Astrocyte (in vitro differentiated cells and primary cell): ENCODE measurements at regions not wholly inside any gene's neighbourhood (a gene's known extent, or its start where the extent isn't known, plus 50 kb on each side); places are given as distances from the start of the nearest gene placed in this dataset.
A peak's percentile ranks its signal among the peaks of the same experiment; 100 is the strongest.

Experiments
- DNase-seq: peaks from one replicate; pipeline ENCODE4 v3.0.0-alpha.2; 2010; ENCODE audit warnings: low read depth
- FAIRE-seq: peaks from 2 replicates; lab custom pipeline; 2011; peaks lifted over from hg19 to GRCh38; lab: Jason Lieb, UNC
- H2AFZ ChIP-seq: 2 replicates; pipeline ENCODE4 v1.6.0; 2012; ENCODE audit warnings: low read depth, low read length, inconsistent platforms
- H3K27ac ChIP-seq: 2 replicates; pipeline ENCODE4 v1.5.1; 2011; ENCODE audit warnings: low read depth, low read length, inconsistent platforms
- H3K27me3 ChIP-seq: 2 replicates; pipeline ENCODE4 v1.6.0; 2011; ENCODE audit warnings: low read length, inconsistent platforms; ENCODE audit not compliant: insufficient read depth
- H3K36me3 ChIP-seq: 2 replicates; pipeline ENCODE4 v1.5.1; 2011; ENCODE audit warnings: low read length, inconsistent platforms; ENCODE audit not compliant: insufficient read depth
- H3K4me1 ChIP-seq: 2 replicates; pipeline ENCODE4 v1.5.1; 2011; ENCODE audit warnings: low read length, inconsistent platforms; ENCODE audit not compliant: insufficient read depth
- H3K4me2 ChIP-seq: 2 replicates; pipeline ENCODE4 v1.6.0; 2012; ENCODE audit warnings: low read length, inconsistent platforms
- H3K4me3 ChIP-seq: 2 replicates; pipeline ENCODE4 v1.5.1; 2011; ENCODE audit warnings: low read depth, mild to moderate bottlenecking, low read length, inconsistent platforms; ENCODE audit not compliant: insufficient read depth
- H3K79me2 ChIP-seq: 2 replicates; pipeline ENCODE4 v1.6.0; 2012; ENCODE audit warnings: mild to moderate bottlenecking, low read length, inconsistent platforms; ENCODE audit not compliant: insufficient read depth
- H3K9ac ChIP-seq: 2 replicates; pipeline ENCODE4 v1.6.0; 2012; ENCODE audit warnings: mild to moderate bottlenecking, low read length, inconsistent platforms
- H3K9me3 ChIP-seq: 2 replicates; pipeline ENCODE4 v1.5.1; 2012; ENCODE audit warnings: low read depth, mild to moderate bottlenecking, low read length, inconsistent platforms; ENCODE audit not compliant: insufficient read depth
- H4K20me1 ChIP-seq: 2 replicates; pipeline ENCODE4 v1.6.0; 2012; ENCODE audit warnings: low read length, inconsistent platforms; ENCODE audit not compliant: insufficient read depth
- H3K27ac Mint-ChIP-seq: one replicate; pipeline ENCODE4 v1.8.0; 2021; ENCODE audit warnings: mild to moderate bottlenecking, mixed read lengths; ENCODE audit not compliant: unreplicated experiment
- H3K27me3 Mint-ChIP-seq: one replicate; pipeline ENCODE4 v1.8.0; 2021; ENCODE audit warnings: low read depth, mixed read lengths; ENCODE audit not compliant: unreplicated experiment
- H3K36me3 Mint-ChIP-seq: one replicate; pipeline ENCODE4 v1.8.0; 2021; ENCODE audit warnings: low read depth, mixed read lengths; ENCODE audit not compliant: unreplicated experiment
- H3K4me1 Mint-ChIP-seq: one replicate; pipeline ENCODE4 v1.8.0; 2021; ENCODE audit warnings: low read depth, mixed read lengths; ENCODE audit not compliant: unreplicated experiment
- H3K4me3 Mint-ChIP-seq: one replicate; pipeline ENCODE4 v1.8.0; 2021; ENCODE audit warnings: mild to moderate bottlenecking, moderate library complexity, mixed read lengths; ENCODE audit not compliant: unreplicated experiment
- H3K9me3 Mint-ChIP-seq: one replicate; pipeline ENCODE4 v1.8.0; 2021; ENCODE audit warnings: mild to moderate bottlenecking, mixed read lengths; ENCODE audit not compliant: unreplicated experiment
- EZH2 ChIP-seq: IDR thresholded peaks from 2 replicates; pipeline ENCODE4 v1.6.1; 2012; ENCODE audit warnings: mild to moderate bottlenecking, low read length, inconsistent platforms; ENCODE audit not compliant: insufficient read depth
- TF ChIP-seq, protein P1 (sequence below): IDR thresholded peaks from 2 replicates; pipeline ENCODE4 v1.5.1; 2011; ENCODE audit warnings: low read depth, mild to moderate bottlenecking, inconsistent platforms, low read length, moderate library complexity; ENCODE audit not compliant: insufficient read depth

DNA sequence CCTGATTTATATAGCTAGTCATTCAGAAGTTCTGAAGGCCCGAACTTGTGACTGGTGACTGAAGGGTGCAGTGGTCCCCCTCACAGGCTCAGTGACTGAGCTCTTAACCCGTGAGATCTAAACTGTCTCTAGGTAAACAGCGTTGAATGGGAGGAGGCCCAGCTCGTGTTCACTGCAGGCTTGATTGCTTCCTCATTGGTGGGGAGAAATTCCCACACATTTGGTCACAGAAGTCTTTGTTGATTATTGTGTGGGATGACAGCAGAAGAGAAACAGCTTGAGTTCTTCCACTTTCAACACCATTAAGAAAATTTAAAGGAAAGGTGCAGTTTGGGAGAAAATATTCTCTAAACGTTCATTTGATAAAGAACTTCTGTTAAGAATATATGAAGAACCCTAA is 1178.0 kb downstream of the UQCRFS1 start:
- H3K36me3 Mint-ChIP-seq: no peaks in the 10 kb centered on the region
- Histone ChIP-seq H3K4me1 (no peaks in the 10 kb centered on the region), H4K20me1 (no peaks in the 10 kb centered on the region), H3K79me2 (no peaks in the 10 kb centered on the region), H3K4me2 (no peak overlapping the region), H3K9ac (no peak overlapping the region), H3K4me3 (no peak overlapping the region), H3K27ac (no peak overlapping the region), H3K9me3 (no peaks in the 10 kb centered on the region), H3K27me3 (no peaks in the 10 kb centered on the region), H3K36me3 (no peaks in the 10 kb centered on the region), H2AFZ (no peak overlapping the region)
- peaks cover 7% of the 10 kb centered on the region for H3K9me3 Mint-ChIP-seq
- H3K4me1 Mint-ChIP-seq: peaks cover 4% of the 10 kb centered on the region
- no peak overlapping the region for H3K4me3 Mint-ChIP-seq
- no peak for TF ChIP-seq EZH2
- TF ChIP-seq, protein P1, sequence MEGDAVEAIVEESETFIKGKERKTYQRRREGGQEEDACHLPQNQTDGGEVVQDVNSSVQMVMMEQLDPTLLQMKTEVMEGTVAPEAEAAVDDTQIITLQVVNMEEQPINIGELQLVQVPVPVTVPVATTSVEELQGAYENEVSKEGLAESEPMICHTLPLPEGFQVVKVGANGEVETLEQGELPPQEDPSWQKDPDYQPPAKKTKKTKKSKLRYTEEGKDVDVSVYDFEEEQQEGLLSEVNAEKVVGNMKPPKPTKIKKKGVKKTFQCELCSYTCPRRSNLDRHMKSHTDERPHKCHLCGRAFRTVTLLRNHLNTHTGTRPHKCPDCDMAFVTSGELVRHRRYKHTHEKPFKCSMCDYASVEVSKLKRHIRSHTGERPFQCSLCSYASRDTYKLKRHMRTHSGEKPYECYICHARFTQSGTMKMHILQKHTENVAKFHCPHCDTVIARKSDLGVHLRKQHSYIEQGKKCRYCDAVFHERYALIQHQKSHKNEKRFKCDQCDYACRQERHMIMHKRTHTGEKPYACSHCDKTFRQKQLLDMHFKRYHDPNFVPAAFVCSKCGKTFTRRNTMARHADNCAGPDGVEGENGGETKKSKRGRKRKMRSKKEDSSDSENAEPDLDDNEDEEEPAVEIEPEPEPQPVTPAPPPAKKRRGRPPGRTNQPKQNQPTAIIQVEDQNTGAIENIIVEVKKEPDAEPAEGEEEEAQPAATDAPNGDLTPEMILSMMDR: no peak
- no peak overlapping the region for H3K27ac Mint-ChIP-seq
- DNase-seq (no peak), FAIRE-seq (no peak)
- peaks cover 17% of the 10 kb centered on the region for H3K27me3 Mint-ChIP-seq

DNA sequence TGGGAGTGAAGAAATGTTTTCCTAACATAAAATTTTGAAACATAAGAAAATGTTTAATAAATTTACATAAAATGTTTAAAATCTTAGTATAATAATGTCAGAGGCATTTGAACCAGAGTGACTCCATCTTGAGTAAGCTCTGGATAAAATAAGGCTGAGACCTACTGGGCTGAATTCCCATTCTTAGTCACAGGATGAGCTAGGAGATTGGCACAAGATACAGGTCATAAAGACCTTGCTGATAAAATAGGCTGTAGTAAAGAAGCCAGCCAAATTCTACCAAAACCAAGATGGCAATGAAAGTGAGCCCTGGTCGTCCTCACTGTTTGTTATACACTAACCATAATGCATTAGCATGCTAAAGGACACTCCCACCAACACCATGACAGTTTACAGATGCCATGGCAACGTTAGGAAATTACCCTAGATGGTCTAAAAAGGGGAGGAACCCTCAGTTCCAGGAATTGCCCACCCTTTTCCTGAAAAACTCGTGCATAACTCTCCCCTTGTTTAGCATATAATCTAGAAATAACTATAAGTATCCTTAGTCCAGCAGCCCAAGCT is 1184.0 kb downstream of the UQCRFS1 start:
- H3K9ac ChIP-seq: no peak overlapping the region
- H3K4me3 ChIP-seq: no peak overlapping the region
- H3K4me2 ChIP-seq: no peak overlapping the region
- no peaks in the 10 kb centered on the region for H4K20me1 ChIP-seq
- FAIRE-seq (no peak), DNase-seq (no peak)
- no peak overlapping the region for H2AFZ ChIP-seq
- H3K27ac Mint-ChIP-seq: no peak overlapping the region
- H3K27me3 ChIP-seq: no peaks in the 10 kb centered on the region
- TF ChIP-seq, protein P1: no peak
- TF ChIP-seq EZH2: no peak
- no peaks in the 10 kb centered on the region for H3K9me3 ChIP-seq
- H3K4me1 ChIP-seq: no peaks in the 10 kb centered on the region
- H3K27ac ChIP-seq: no peak overlapping the region
- peaks cover 7% of the 10 kb centered on the region for H3K4me1 Mint-ChIP-seq
- peaks cover 7% of the 10 kb centered on the region for H3K9me3 Mint-ChIP-seq
- no peaks in the 10 kb centered on the region for H3K36me3 Mint-ChIP-seq
- H3K79me2 ChIP-seq: no peaks in the 10 kb centered on the region
- no peaks in the 10 kb centered on the region for H3K36me3 ChIP-seq
- H3K4me3 Mint-ChIP-seq: no peak overlapping the region
- no peaks in the 10 kb centered on the region for H3K27me3 Mint-ChIP-seq

DNA sequence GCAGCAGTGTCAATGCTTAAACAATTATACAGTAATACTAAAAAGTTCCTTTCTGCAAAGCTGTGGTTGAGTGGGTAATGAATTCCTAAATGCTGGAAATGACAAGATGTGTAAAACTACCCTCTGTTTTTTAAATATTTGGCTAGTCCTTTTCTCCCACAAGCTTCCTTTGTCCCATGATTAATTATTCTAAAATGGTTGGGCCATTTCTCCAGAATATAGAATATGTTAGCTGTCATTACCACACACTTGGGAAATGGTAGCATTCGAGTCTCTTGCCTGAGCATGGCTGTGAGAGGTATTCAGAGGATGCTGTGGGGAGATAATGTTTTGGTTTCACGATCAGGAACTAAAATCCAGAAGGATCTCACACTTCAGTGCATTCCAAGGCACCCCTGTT is 1185.8 kb downstream of the UQCRFS1 start:
- Histone ChIP-seq H3K36me3 (no peaks in the 10 kb centered on the region), H3K79me2 (no peaks in the 10 kb centered on the region), H3K4me2 (no peak overlapping the region), H4K20me1 (no peaks in the 10 kb centered on the region), H3K9ac (no peak overlapping the region), H3K27me3 (no peaks in the 10 kb centered on the region), H3K9me3 (no peaks in the 10 kb centered on the region), H2AFZ (no peak overlapping the region), H3K4me1 (peaks cover 4% of the 10 kb centered on the region), H3K27ac (no peak overlapping the region), H3K4me3 (no peak overlapping the region)
- Mint-ChIP-seq H3K27ac (no peak overlapping the region), H3K27me3 (no peaks in the 10 kb centered on the region), H3K9me3 (peaks cover 5% of the 10 kb centered on the region), H3K36me3 (no peaks in the 10 kb centered on the region), H3K4me3 (no peak overlapping the region), H3K4me1 (peaks cover 12% of the 10 kb centered on the region)
- DNase-seq (peak; percentile 74), FAIRE-seq (no peak)
- no peak for TF ChIP-seq EZH2
- TF ChIP-seq, protein P1: no peak
